GM06990 (cell line): ENCODE measurements at regions not wholly inside any gene's neighbourhood (a gene's known extent, or its start where the extent isn't known, plus 50 kb on each side); places are given as distances from the start of the nearest gene placed in this dataset.

ENCODE experiments used
- DNase-seq: peaks from one replicate; pipeline ENCODE4 v3.0.0-alpha.2; 2011; ENCODE audit not compliant: insufficient read length; ENCODE audit errors: extremely low read depth
- H3K27me3 ChIP-seq: replicated peaks from 2 replicates; pipeline ENCODE4 v1.6.0; 2011; ENCODE audit warnings: low read length; ENCODE audit not compliant: control insufficient read depth, insufficient read depth
- H3K36me3 ChIP-seq: 2 replicates; pipeline ENCODE4 v1.5.1; 2011; ENCODE audit warnings: low read length; ENCODE audit not compliant: control insufficient read depth, insufficient read depth
- H3K4me3 ChIP-seq: replicated peaks from 2 replicates; pipeline ENCODE4 v1.5.1; 2011; ENCODE audit warnings: low read depth, mild to moderate bottlenecking, control low read depth, low read length
- TF ChIP-seq, protein P1 (sequence below): IDR thresholded peaks from 2 replicates; pipeline ENCODE4 v1.5.1; 2011; ENCODE audit warnings: low read length, control low read depth, mild to moderate bottlenecking, inconsistent platforms; ENCODE audit not compliant: insufficient read depth, poor library complexity, severe bottlenecking

DNA sequence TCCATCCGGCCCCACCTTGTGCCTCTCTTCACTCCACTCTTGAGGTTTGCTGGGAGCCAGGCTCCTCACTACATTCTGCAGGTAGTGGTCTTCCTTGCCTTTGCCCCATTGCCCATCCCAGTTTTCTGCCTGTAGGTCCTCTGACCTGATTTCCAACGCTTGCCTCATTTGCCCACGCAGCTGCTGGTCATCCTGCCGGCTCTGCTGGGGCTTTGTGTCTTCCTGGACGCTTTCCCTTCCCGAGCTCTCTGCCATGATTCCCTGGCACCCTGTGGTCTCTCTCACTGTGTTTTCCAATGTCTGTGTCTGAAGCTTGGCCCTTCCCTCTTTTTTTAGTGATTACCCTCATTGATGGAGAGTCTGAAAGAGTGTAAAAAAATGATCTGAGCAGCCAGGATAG is 451.6 kb downstream of the UTRN start:
- no peaks in the 10 kb centered on the region for H3K27me3 ChIP-seq
- no peak overlapping the region for H3K4me3 ChIP-seq
- TF ChIP-seq, protein P1, sequence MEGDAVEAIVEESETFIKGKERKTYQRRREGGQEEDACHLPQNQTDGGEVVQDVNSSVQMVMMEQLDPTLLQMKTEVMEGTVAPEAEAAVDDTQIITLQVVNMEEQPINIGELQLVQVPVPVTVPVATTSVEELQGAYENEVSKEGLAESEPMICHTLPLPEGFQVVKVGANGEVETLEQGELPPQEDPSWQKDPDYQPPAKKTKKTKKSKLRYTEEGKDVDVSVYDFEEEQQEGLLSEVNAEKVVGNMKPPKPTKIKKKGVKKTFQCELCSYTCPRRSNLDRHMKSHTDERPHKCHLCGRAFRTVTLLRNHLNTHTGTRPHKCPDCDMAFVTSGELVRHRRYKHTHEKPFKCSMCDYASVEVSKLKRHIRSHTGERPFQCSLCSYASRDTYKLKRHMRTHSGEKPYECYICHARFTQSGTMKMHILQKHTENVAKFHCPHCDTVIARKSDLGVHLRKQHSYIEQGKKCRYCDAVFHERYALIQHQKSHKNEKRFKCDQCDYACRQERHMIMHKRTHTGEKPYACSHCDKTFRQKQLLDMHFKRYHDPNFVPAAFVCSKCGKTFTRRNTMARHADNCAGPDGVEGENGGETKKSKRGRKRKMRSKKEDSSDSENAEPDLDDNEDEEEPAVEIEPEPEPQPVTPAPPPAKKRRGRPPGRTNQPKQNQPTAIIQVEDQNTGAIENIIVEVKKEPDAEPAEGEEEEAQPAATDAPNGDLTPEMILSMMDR = no peak
- H3K36me3 ChIP-seq = no peaks in the 10 kb centered on the region; the same call in 1 of the 2 replicates
- DNase-seq = no peak

DNA sequence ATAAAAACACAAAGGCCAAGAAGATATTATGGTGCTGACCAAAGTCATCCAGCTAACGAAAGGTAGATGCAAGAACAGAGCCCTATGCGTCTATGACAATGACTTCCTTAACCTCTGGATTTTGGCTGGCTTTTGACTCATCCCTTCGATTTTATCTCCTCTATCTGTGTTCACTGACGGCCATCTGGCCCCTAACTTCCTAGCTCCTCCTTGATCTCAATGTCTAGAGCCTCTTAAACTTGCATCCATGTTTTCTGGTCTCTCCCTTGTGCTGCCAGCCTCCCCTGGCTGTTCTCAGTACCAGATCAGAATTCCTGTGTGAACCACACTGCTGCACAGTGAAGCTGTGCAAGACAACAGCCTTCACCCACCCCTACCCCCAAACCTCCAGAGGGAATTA is 452.9 kb downstream of the UTRN start:
- H3K27me3 ChIP-seq = no peaks in the 10 kb centered on the region
- TF ChIP-seq, protein P1 = no peak
- DNase-seq = no peak
- no peak overlapping the region for H3K4me3 ChIP-seq
- H3K36me3 ChIP-seq = no peaks in the 10 kb centered on the region

DNA sequence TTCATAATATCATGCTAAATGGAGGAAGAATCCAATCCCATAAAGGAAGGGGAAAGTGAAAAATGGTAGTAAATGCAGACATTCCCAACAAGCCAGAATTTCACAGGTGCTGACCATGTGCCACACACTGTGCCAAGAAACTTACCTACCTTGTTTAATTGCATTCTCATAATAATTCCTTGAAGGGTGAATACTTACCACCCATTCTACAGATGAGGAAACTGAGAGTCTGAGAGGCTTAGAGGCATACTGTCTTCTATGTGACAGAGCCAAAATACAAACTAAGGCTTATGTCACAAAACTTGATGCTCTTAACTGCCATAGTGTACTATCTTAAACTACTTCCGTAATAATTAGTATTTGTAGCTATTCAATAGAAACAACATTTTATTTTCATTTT is 454.7 kb downstream of the UTRN start:
- no peaks in the 10 kb centered on the region for H3K27me3 ChIP-seq
- no peak for DNase-seq
- H3K4me3 ChIP-seq = no peak overlapping the region
- H3K36me3 ChIP-seq = no peaks in the 10 kb centered on the region
- TF ChIP-seq, protein P1 = no peak

DNA sequence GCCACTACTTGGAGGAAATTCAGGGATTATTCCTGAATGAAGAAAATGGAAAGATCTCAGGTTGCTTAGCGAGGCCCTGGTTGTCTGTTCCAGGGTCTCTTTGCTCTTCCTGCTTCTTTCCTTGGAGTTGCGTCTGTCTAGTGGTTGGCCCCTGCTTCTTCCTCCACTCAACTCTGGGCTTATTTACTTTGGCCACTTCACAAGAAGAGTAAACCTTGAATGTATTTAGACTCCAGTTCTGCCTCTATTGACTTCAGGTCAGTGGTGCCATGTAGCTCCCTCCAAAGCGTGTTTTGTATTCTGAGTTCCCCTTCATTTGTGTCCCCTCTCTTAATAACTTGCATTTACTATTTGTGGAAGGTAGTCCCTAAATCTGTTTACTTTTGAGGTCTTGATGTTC is 456.5 kb downstream of the UTRN start:
- no peak for DNase-seq
- no peaks in the 10 kb centered on the region for H3K36me3 ChIP-seq
- TF ChIP-seq, protein P1 = no peak

DNA sequence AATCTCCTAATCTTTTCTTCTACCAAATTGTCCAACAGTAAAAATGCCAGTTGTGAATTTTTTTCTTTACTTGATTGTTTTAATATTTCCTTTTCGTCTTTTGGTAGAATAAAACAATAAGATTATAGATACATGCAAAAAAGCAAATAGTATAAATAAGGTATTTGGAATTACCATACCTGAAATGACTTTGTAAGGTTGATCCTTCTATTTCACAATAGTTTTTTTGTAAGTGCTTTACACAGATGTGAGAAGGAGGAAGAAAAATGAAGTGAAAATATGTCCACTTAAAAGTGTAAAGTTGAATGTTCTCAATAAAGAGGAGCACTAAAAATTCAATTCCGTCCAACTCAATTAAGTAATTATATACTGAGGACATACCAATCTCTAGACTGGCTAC is 457.6 kb downstream of the UTRN start:
- Histone ChIP-seq H3K36me3 (no peaks in the 10 kb centered on the region), H3K27me3 (no peaks in the 10 kb centered on the region), H3K4me3 (no peak overlapping the region)
- TF ChIP-seq, protein P1 = no peak
- no peak for DNase-seq

More for the DNA sequence above, 456.5 kb downstream of the UTRN start:
- no peak overlapping the region for H3K4me3 ChIP-seq
- H3K27me3 ChIP-seq = no peaks in the 10 kb centered on the region

DNA sequence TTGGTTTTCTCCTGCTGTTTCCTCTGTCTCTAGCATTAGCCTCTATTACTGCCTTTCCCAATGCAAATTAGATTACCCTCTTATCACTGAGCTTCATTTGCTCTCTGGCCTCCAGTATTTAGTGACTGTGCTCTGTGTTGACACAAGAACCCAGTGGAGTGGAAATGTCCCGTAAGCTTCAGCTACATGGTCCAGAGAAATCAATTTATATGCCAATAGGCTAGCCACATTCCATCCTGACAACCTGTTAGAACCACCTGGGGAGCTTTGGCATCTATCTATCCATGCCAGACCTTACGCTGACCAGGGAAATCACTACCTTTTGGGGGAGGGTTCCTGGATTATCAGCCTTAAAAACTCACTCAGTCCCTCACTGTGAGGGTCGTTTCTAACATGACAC is 459.6 kb downstream of the UTRN start:
- DNase-seq = no peak
- TF ChIP-seq, protein P1 = no peak
- Histone ChIP-seq H3K27me3 (no peaks in the 10 kb centered on the region), H3K4me3 (no peak overlapping the region), H3K36me3 (no peaks in the 10 kb centered on the region)
